Stimulated activated CD4-positive, alpha-beta T cell treated with anti-CD3 and anti-CD28 coated beads, TNF-alpha, amount 100 ng/mL, for 24 hours (primary cell): ENCODE measurements at regions not wholly inside any gene's neighbourhood (a gene's known extent, or its start where the extent isn't known, plus 50 kb on each side); places are given as distances from the start of the nearest gene placed in this dataset.
"Not testable (repeated sequence)": the region's sequence is repeated elsewhere in the genome, so short reads cannot be mapped to it uniquely, and the experiment has no call there.

Source experiments
- DNase-seq, 3 experiments: peaks; one replicate each; pipeline ENCODE4 v3.0.0-alpha.2; 2020; ENCODE audit warnings: low read depth in 3 of 3

DNA sequence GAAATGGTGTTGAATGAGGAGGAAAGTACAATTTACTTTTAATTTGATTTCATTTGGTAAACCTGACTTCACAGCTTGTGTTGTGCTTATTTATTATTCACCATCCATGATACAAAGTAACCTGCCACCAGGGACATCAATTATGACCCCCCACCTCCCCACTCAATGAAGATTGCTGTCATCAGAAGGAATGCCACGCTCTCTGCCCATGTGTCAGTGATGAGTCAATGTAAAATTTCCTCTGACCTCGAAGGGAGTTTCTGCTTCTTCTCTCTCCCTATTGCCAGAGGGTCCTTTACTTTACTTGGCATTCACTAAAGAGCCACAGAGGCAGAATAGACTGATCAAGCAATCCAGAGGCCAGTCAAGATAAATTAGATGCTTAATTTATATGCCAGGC is 759.7 kb downstream of the CDH11 start:
- no peak for DNase-seq

DNA sequence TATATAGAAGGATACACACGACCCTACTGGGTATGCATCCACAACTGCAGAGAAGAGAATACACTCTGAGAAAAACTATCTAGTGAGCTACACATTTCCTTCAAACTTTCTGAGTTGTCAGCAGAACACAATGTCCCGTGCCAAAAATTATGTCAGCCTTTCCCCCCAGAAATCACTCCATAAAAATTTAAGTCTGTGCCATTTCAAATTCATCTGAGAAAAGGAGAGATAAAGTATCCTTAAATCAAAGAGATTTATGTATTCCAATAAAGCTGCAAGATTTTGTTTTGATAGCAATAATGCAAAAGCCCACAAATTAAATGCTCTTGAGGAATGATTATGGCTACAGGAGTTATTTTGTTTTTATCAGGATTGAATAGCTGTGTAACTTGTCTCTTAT is 760.1 kb downstream of the CDH11 start:
- no peak for DNase-seq

DNA sequence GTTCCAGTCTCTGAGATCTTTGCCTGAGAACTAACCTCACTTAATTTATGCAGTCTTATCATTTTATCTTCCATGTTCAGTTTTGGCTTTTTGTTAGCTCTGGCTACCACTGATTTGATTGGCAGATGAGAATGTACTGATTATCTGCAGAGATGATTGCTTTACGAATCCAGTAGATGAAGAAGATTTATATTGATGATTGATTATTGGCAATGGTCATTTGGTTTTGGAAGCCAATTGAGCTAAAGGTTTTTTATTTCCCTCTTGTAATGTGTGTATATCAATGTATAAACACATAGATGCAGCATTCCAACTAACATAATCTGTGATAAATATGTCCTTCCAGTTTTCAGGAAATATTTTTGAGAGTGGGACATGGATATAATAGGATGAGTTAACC is 763.6 kb downstream of the CDH11 start:
- no peak for DNase-seq

DNA sequence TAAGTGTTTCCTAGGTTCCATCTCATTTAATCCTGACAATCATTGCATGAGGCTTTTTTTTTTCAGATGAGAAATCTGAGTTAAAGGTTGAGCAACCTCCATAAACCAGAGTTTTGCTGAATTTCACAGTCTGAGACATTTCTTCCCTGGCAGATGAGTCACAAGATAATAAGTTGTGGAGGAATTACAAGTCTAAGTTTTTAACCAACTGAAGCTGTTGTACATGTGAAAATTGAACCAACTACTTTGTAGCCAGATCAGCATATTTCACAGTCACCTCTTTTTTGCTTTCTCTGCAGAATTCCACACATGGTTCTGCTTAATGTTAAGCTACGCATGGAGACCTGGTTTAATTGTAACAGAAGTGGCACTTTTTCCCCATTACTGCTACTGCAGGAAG is 765.6 kb downstream of the CDH11 start:
- no peak for DNase-seq

DNA sequence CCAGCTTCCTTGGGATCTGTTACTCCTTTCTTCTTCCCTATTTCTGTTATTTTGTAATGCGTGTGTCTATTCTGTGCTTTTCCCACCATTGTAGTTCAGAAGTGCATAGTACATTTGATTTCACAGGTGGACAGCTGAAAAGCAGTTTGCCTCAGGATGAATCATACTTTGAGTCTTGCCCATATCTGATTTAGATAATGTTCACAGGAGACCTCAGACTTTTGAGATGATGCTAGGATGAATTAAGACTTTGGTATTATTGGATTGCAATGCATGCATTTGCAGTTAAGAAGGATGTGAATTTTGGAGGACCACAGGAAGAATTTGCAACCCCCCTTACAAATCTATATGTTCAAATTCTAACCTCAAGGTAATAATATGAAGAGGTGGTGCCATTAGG is 769.6 kb downstream of the CDH11 start:
- DNase-seq: no peak

DNA sequence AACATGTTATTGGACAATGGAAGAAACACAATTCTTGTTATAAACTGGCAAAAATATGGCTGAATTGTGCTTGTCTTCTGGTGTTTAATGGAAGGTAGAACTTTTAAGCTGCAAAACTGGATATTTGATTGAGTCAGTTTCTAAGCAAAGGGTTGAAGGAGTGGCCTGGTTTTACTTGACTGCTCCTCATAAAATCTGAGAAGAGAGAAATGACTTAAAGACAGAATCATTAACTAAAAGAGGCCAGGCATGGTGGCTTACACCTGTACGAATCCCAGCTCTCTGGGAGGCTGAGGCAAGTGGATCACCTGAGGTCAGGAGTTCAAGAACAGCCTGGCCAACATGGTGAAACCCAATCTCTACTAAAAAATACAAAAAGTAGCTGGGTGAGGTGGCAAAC is 770.7 kb downstream of the CDH11 start:
- DNase-seq: no peak

DNA sequence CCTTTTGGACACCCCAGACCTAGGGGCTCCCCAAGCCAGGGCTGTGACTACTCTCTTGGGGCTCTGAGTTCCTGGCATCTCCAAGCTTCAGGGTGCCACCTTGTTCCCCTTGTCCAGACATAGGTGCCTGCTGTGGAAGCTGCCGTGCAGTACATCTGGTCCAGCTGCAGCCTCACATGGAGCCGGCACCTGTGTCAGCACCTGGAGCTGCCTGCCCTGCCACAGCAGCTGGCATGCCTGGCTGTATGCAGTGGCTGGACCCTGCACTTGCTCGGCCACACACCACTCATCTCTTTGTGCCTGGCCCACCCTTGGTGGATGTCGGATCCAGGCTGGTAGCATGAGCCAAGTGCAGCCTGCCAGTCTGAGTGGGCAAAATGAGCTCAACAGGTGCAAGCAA is 775.8 kb downstream of the CDH11 start:
- no peak for DNase-seq

DNA sequence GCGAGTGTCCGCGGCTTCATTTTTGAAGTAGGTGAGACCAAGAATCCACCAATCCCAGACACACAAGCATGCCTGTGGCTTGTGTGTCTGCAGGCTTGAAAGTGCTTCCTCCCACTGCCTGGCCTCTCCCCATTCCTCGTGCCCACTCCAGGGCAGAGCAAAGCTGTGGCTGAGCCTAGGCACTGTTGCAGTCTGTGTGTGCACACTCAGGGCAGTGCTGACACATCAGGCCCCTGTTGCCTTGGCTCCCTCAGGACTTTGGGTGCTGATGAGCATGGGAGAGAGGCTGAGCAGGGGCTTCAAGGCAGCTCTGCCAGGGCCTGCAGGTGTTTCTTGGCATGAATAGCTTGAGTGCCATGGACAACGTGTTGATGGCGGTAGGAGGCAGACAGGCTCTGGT is 776.7 kb downstream of the CDH11 start:
- DNase-seq: no peak

DNA sequence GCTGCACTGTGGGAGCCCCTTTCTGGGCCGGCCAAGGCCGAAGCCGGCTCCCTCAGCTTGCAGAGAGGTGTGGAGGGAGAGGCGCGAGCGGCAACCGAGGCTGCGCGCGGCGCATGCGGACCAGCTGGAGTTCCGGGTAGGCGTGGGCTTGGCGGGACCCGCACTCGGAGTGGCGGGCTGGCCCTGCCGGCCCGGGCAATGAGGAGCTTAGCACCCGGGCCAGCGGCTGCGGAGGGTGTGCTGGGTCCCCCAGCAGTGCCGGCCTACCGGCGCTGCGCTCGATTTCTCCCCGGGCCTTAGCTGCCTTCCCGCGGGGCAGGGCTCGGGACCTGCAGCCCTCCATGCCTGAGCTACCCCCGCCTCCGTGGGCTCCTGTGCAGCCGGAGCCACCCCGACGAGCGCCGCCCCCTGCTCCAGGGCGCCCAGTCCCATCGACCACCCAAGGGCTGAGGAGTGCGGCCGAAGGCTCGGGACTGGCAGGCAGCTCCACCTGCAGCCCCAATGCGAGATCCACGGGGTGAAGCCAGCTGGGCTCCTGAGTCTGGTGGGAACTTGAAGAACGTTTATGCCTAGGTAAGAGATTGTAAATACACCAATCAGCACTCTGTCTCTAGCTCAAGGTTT is 777.9 kb downstream of the CDH11 start:
- not testable (repeated sequence) for DNase-seq

DNA sequence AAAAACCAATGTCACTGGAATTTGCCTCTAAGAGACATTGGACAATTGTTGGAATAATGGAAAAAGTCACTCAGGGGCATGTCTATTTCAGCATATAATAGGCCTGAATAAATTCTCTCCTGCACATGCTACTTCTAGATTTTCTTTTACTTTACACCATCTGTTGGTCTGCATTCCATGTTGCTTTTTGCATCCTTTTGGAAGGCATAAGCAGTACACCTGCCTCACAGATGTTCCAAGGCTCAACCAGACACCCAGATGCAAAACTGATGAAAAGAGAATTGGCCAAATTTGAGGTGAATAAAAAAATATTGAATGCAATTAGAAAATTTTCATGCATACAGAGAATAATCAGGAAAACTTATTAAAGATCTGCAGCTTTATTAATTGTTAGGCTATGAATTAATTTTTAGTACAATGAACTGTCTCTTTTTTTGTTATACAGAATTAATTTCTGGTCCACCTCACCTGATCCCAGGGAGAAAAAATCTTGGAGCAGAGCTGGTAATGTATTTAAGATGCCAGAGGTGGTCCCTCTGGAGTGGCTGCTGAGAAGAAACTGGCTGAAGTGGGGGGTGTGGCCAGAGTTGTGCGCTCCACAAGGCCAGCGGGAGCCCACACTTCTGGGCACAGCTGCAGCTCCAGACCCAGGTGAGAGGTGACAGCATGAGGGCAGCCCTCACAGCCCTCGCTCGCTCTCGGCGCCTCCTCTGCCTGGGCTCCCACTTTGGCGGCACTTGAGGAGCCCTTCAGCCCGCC is 778.6 kb downstream of the CDH11 start:
- DNase-seq: no peak

DNA sequence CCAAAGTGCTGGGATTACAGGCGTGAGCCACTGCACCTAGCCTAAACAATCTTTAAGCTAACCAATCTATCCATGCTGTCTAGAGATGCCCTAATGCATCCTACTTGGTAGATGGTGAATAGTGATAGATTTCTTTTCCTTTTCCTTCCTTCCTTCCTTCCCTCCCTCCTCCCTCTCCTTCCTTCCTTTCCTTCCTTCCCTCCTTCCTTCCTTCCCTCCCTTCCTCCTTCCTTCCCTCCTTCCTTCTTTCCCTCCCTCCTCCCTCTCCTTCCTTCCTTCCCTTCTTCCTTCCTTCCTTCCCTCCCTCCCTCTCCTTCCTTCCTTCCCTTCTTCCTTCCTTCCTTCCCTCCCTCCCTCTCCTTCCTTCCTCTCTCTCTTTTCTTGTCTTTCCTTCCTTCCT is 780.5 kb downstream of the CDH11 start:
- DNase-seq: not testable (repeated sequence)

DNA sequence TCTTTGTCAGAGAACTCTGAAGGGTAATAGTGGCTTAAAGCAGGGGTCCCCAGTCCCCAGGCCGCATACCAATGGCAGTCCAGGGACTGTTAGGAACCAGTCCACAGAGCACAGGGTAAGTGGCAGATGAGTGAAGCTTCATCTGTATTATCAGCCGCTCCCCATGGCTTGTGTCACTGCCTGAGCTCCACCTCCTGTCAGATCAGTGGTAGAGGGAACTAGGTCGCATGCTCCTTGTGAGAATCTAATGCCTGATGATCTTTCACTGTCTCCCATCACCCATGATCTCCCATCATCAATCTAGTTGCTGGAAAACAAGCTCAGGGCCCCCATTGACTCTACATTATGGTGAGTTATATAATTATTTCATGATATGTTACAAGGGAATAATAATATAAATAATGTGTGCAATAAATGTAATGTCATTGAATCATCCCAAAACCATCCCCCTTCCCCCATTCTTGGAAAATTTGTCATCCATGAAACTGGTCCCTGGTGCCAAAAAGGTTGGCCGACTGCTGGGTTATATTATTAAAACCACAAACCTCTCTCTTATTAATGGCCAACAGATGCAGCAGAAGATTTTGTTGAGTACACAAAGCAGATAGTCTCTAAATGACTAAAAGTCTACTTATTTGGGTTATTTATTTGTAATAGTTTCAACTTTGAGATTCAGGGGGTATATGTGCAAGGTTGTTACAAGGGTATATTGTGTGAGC is 782.7 kb downstream of the CDH11 start:
- DNase-seq: no peak

DNA sequence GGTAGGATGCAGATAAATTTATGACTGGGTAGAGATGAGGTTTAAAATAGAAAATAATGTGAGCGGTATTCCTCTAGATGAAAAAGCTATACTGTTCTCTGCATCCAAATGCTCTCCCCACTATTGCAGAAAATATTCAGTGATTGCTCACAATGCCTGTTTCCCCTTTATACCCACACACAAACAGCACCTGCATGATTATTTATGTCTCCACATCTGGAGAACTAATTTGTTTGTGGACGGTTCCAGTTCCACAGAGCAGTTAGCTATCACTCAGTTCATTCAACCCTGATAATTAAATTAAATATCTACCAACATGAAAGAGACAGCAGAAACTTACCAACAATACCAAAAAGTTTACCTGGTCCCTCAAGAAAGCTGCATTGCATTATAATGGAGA is 800.0 kb downstream of the CDH11 start:
- DNase-seq: no peak

DNA sequence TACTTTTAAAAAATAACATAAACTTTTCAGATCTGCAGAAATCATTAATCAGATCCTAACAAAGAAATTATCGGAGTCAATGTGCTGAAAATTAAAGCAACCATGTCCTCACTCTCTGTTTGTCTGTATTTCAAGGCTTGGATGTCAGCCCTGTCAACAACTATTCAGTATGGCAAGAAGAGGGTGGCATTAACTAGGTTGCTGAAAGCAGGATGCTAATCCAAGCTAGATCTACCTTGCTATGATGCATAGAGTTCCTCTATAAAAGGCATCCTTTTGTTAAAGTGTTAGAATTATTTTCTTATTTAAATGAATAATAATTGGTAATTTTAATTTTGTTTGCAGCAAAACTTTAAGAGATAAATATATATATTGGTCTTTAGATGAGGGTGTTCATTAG is 800.8 kb downstream of the CDH11 start:
- no peak for DNase-seq

DNA sequence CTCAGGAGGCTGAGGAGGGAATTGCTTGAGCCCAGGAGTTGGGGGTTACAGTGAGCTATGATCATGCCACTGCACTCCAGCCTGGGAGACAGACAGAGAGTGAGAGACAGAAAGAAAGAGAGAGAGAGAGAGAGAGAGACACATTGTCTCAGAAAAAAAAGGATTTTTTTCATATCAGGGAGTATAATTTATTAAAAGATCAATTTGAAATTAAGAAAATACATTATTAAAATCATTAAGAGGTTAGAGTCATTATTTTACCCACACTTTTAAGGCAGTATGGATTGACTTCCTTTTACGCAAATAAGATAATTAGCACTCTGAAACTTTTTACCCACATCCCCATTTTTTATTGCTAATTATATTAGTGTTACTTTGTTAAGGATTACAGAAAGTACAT is 804.3 kb downstream of the CDH11 start:
- DNase-seq: no peak

DNA sequence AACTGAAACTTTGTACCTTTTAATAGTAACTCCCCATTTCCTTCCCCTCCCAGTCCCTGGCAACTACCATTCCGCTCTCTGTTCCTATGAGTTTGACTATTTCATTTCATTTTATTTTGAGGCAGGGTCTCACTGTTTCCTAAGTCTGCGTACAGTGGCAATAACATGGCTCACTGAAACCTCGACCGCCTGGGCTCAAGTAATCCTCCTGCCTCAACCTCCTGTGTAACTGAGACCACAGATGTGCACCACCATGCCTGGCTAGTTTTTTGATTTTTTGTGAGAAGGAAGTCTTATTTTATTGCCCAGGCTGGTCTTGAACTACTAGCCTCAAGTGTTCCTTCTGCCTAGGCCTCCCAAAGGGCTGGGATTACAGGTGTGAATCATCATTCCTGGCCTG is 808.1 kb downstream of the CDH11 start:
- no peak for DNase-seq

DNA sequence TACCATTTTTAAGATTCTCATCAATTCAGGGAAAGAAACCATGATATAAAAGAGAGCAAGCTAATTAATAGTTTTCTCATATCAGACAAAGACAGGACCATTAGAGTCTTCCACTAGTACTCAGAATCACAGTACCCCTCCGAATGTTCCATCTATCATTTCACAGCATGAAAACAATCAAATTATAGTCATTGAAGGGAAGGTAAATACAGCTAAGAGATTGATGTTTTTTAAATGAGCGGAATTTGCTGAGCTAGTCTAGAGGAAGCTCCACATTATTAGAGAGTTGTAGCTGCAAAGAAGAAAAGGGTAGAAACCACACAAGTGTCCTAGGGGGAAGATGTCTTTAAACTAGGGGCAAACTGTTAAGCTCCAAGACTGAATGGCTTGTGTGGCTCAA is 808.9 kb downstream of the CDH11 start:
- DNase-seq: no peak

DNA sequence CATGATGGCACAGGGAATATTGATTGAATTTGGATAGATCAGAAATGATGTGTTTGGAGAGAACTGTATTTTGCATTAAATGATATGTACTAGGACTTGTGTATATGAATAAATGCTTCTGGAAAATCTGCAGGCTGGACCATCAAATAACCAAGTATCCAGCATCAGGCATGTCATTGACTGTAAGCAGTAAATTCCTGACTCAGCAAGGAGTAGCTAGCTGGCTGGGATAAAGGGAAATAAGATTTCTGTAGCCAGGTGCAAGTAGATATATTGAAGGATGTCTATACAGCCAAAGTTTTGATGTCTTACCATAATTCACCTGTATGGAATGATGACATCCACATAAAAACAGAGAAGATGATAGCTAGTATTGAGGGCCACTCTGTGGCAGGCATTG is 809.6 kb downstream of the CDH11 start:
- DNase-seq: no peak

DNA sequence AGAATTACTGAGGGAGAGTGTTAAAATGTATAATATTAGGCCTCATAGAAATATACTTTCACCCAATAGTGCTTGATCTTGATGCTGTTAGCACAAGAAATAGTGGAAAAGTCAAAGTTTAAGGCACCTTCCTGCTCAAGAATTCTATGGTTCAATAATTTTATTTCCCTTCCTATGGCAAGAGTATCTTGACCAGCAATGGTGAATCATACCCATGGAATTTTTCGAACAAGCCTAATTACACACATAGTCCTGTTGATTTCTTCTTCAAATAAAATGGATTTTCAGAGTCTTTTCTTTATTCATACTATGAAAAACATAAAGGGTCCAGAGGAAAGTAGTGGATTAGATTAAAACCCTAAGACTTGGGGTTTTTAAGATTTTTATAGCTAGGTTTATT is 810.6 kb downstream of the CDH11 start:
- DNase-seq: no peak

DNA sequence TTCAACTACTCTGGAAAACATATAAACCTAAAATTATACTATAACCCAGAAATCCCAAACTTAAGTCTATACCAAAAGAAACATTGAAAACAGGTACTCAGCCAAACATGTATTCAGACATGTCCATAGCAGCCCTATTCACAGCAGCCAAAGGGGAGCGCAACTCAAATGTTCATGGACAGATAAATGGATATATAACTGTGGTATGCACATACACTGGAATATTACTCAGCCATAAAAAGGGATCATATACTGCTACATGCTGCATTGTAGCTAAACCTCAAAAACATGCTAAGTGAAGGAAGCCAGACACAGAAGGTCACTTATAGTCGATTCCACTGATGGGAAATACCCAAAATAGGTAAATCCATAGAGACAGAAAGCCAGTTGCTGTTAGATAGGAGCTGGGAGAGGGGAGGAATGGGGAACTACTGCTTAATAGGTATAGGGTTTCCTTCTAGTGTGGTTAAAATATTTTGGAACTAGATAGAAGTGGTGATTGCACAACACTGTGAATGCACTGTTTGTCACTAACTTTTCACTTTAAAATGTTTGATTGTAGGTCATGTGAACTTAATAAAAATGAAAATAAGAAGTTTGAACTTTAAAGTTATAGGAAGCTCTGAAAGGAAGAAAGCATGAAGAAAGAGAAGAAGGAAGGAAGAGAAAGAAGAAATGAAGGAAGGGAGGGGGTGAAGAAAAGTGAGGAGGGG is 812.3 kb downstream of the CDH11 start:
- no peak for DNase-seq

DNA sequence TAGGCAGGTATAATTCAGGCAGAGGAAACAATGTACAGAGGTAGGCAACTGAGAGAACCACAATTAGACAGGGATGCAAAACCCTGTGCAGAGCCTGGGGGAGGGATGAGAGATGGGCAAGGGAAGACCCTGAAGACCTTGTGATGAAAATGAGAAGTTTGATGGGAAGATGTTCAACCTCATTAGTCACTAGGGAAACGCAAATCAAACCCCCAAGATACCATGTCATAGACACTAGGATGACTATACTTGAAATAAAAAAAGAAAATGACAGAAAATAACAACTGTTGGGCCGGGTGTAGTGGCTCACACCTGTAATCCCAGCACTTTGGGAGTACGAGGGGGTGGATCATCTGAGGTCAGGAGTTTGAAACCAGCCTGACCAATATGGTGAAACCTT is 813.1 kb downstream of the CDH11 start:
- no peak for DNase-seq

DNA sequence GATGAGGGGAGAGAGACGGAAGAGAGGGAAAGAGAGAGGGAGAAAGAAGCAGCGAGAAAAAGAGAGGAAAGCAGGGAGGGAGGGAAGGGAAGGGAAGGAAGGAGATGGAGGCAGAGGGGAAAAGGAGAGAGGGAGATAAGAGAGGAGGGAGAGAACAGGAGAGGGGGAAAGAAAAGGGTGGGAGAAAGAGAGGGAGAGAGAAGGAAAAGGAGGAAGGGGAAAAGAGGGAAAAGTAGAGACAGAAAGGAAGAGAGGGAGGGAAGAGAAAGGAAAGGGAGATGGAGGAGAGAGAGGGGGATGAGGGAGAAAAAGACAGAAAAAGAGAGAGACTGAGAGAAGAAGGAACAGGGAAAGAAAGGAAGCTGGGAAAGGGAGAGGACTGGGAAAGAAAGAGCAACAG is 814.4 kb downstream of the CDH11 start:
- DNase-seq: no peak

DNA sequence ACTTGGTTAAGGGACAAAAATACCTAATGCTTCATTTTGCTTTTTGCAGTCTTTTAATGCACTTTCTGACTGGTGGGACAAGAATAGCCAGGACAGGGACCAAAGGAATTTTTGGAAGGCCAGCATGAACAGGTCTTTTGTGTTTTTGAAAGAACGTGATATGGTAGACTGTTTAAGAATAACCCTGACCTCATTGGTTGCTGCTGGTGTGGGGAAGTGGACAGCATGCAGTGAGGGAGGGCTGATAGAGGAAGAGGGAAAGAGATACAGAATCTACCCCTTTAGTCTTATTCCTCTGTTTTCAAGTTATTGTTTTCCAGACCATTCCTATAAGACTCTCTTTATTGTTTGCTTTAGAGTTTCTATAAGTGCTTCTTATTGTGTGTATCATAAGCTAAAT is 816.2 kb downstream of the CDH11 start:
- no peak for DNase-seq
